ENCODE measurements at regions not wholly inside any gene's neighbourhood (a gene's known extent, or its start where the extent isn't known, plus 50 kb on each side); places are given as distances from the start of the nearest gene placed in this dataset.
"Not testable (repeated sequence)": the region's sequence is repeated elsewhere in the genome, so short reads cannot be mapped to it uniquely, and the experiment has no call there.

DNA sequence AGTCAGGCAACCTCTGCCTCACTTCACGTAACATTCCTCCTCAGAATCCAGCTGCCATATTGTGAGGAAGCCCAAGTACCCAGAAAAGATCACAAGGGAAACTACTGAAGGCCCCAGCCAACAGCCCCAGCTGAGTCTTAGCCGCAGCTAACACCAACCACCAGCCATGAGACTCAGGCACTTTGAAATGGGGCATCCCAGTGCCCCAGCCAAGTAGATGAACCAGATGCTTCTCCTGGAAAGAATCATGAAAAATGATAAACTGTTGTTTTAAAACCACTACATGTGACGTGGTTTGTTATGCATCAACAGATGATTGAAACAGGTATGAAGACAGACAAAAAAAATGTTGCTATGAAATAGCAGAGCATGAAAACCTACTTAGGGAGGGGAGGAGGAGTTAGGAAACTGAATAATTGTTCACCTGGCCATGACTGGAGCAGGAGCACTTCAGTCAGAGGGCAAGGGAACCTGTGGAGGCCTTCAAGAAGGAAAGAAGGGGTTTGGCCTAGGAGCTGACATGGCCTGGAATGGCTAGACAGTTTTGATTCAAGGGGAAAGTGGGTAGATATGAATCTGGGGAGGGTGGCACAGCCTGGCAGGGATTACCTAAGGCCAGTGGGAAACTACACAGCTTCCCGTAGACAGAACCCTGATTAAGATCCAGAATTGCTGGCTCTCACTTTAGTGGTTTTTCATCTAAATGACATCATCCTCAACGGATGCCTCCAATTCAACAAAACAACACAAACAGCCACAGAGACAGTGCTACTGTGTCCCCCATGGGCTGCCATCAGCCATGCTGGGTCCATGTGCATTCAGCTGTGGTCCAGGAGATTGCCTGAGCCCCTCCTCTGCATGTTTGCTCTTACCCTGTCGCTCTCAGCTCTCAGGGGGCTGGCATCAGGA, 211.6 kb downstream of the SYK start:
- no peaks in the 10 kb centered on the region for H3K36me3 Mint-ChIP-seq (ENCODE audit: low read depth)
- no peak overlapping the region for H3K4me3 Mint-ChIP-seq
- no peak for DNase-seq
- H3K4me1 Mint-ChIP-seq (ENCODE audit: low read depth), result peaks cover 2% of the 10 kb centered on the region
- ATAC-seq, result peak; percentile 49
- H3K27me3 Mint-ChIP-seq, result peaks cover 19% of the 10 kb centered on the region
- ChIA-PET POLR2A (interaction anchor here (1.0 kb wide), 1 partner anchor 8 kb away, joined by 3 read pairs; no protein-coding TSS in a partner anchor), CTCF (interaction anchor here (0.7 kb wide), 1 partner anchor 195 kb away, joined by 3 read pairs; no protein-coding TSS in a partner anchor)
- peaks cover 12% of the 10 kb centered on the region for H3K9me3 Mint-ChIP-seq
- H3K27ac Mint-ChIP-seq, result no peak overlapping the region
- intact Hi-C loops (cut with micrococcal nuclease), result no loop called here
- TF ChIP-seq, protein P1, sequence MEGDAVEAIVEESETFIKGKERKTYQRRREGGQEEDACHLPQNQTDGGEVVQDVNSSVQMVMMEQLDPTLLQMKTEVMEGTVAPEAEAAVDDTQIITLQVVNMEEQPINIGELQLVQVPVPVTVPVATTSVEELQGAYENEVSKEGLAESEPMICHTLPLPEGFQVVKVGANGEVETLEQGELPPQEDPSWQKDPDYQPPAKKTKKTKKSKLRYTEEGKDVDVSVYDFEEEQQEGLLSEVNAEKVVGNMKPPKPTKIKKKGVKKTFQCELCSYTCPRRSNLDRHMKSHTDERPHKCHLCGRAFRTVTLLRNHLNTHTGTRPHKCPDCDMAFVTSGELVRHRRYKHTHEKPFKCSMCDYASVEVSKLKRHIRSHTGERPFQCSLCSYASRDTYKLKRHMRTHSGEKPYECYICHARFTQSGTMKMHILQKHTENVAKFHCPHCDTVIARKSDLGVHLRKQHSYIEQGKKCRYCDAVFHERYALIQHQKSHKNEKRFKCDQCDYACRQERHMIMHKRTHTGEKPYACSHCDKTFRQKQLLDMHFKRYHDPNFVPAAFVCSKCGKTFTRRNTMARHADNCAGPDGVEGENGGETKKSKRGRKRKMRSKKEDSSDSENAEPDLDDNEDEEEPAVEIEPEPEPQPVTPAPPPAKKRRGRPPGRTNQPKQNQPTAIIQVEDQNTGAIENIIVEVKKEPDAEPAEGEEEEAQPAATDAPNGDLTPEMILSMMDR (IDR thresholded peaks at IDR 0.05), result no peak

DNA sequence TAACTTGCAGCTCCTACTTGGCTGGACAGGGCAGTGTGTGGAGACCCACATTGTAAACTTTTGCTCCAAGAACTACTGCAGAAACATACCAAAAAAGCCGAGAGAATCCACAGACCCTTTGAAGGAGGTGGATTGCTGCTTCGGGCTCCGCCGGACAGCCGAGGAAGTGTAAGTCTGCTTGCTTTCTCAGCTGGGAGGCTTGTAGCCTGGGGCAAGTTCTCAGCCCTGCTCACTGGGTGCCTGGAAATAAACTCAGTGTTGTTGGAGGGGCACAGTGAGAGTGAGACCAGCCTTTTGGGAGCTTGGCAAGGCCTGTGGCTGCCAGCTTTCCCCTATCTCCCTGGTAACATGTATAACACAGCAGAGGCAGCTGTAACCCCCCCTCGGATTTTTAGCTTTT, 215.6 kb downstream of the SYK start:
- intact Hi-C loops (cut with micrococcal nuclease), result no loop called here
- Mint-ChIP-seq H3K4me1 (ENCODE audit: low read depth) (peaks cover 11% of the 10 kb centered on the region), H3K4me3 (no peak overlapping the region), H3K9me3 (peaks cover 12% of the 10 kb centered on the region), H3K27ac (no peak overlapping the region), H3K36me3 (ENCODE audit: low read depth) (no peaks in the 10 kb centered on the region), H3K27me3 (peaks cover 33% of the 10 kb centered on the region)
- ChIA-PET POLR2A (no interaction called here), CTCF (interaction anchor here (1.4 to 2.8 kb wide), 3 partner anchors 17 to 103 kb away, joined by 4 to 11 read pairs (median 4); no protein-coding TSS in a partner anchor)
- TF ChIP-seq, protein P1 (IDR thresholded peaks at IDR 0.05), result no peak
- no peak for ATAC-seq
- no peak for DNase-seq

DNA sequence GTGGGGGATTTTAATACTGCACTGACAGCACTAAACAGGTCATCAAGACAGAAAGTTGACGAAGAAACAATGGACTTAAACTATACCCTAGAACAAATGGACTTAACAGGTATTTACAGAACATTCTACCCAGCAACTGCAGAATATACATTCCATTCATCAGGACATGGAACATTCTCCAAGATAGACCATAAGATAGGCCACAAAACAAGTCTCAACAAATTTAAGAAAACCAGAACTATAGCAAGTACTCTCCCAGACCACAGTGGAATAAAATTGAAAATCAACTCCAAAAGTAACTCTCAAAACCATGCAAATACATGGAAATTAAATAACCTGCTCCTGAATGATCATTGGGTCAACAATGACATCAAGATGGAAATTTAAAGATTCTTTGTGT, 218.3 kb downstream of the SYK start:
- H3K4me3 Mint-ChIP-seq; POLR2A ChIA-PET; H3K36me3 Mint-ChIP-seq (ENCODE audit: low read depth); H3K27ac Mint-ChIP-seq; CTCF ChIA-PET; intact Hi-C loops (cut with micrococcal nuclease); DNase-seq; ATAC-seq; H3K9me3 Mint-ChIP-seq: not testable (repeated sequence)
- Mint-ChIP-seq H3K4me1 (ENCODE audit: low read depth) (peaks cover 14% of the 10 kb centered on the region), H3K27me3 (peaks cover 33% of the 10 kb centered on the region)

DNA sequence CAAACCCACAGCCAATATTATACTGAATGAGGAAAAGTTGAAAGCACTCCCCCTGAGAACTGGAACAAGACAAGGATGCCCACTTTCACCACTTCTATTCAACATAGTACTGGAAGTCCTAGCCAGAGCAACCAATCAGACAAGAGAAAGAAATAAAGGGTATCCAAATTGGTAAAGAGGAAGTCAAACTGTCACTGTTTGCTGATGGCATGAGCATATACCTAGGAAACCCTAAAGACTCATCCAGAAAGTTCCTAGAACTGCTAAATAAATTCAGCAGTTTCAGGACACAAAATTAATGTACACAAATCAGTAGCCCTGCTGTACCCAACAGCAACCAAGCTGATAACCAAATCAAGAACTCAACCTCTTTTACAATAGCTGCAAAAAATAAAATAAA, 220.0 kb downstream of the SYK start:
- POLR2A ChIA-PET; intact Hi-C loops (cut with micrococcal nuclease); H3K27ac Mint-ChIP-seq: not testable (repeated sequence)

DNA sequence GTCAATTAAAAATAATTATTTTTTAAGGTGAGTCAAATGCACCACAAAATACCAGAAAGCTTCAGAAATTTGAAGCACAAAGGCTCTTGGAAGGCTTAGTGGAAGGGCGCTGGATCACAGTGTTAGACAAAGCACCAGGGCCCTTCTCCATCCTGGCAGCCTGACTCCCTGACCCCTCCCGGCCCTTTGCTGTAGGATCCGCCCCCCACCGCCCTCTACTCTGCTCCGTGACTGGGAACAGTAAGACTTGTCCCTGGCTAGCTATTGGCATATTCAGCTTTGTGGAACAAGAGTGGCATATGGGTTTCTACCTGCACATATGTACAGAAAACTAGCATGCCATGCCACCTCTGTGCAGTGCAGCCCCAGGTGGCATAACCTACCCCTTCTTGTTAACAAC, 222.1 kb downstream of the SYK start:
- intact Hi-C loops (cut with micrococcal nuclease), result no loop called here
- Mint-ChIP-seq H3K27me3 (peaks cover 26% of the 10 kb centered on the region), H3K4me1 (ENCODE audit: low read depth) (peaks cover 14% of the 10 kb centered on the region), H3K4me3 (no peak overlapping the region), H3K36me3 (ENCODE audit: low read depth) (no peaks in the 10 kb centered on the region), H3K27ac (no peak overlapping the region), H3K9me3 (no peaks in the 10 kb centered on the region)
- TF ChIP-seq, protein P1 (IDR thresholded peaks at IDR 0.05), result no peak
- ChIA-PET CTCF (interaction anchor here (1.0 to 1.2 kb wide), 2 partner anchors 10 to 11 kb away, joined by 3 read pairs; no protein-coding TSS in a partner anchor), POLR2A (interaction anchor here (1.6 kb wide), 1 partner anchor 9 kb away, joined by 5 read pairs; no protein-coding TSS in a partner anchor)
- ATAC-seq, result no peak
- DNase-seq, result no peak

More for the DNA sequence above, 220.0 kb downstream of the SYK start:
- H3K4me1 Mint-ChIP-seq (ENCODE audit: low read depth), result peaks cover 14% of the 10 kb centered on the region
- CTCF ChIA-PET; H3K4me3 Mint-ChIP-seq; ATAC-seq; H3K36me3 Mint-ChIP-seq (ENCODE audit: low read depth); DNase-seq; H3K9me3 Mint-ChIP-seq: not testable (repeated sequence)
- peaks cover 32% of the 10 kb centered on the region for H3K27me3 Mint-ChIP-seq

DNA sequence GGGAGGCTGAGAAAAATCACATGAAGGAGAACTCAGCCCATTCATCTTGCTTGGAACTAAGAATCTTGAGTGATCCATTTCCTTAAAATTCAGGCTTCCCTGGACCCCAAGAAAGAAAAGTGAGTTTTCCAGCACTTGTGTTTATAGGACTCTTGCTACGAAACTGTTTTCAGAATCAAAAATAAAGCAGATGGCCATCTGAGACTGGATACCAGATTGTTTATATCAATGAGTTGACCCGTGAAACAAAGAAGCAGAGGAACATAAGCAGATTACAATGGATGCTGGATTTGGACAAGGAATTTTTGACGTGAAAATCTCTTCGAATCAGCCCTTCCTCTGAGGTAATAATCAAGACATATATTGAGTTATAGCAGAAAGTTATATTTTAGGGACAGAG, 223.2 kb downstream of the SYK start:
- intact Hi-C loops (cut with micrococcal nuclease), result no loop called here
- Mint-ChIP-seq H3K4me1 (ENCODE audit: low read depth) (peaks cover 14% of the 10 kb centered on the region), H3K9me3 (no peaks in the 10 kb centered on the region), H3K27me3 (peaks cover 27% of the 10 kb centered on the region), H3K36me3 (ENCODE audit: low read depth) (no peaks in the 10 kb centered on the region), H3K4me3 (no peak overlapping the region), H3K27ac (no peak overlapping the region)
- DNase-seq (no peak), ATAC-seq (no peak)
- POLR2A ChIA-PET, result no interaction called here
- TF ChIP-seq, protein P1 (IDR thresholded peaks at IDR 0.05), result no peak
- CTCF ChIA-PET, result interaction anchor here (1.2 kb wide), 1 partner anchor 10 kb away, joined by 3 read pairs; no protein-coding TSS in a partner anchor

All from activated CD8-positive, alpha-beta T cell treated with anti-CD3 and anti-CD28 coated beads for 36 hours (primary cell).